WTC11 (cell line): ENCODE measurements at regions not wholly inside any gene's neighbourhood (a gene's known extent, or its start where the extent isn't known, plus 50 kb on each side); places are given as distances from the start of the nearest gene placed in this dataset.

ENCODE experiments used
- ATAC-seq: fragments of 200-7000 bp; cut with Tn5 transposase; 2 replicates; pipeline ENCODE4 v1.10.0; 2021; ENCODE audit warnings: mild to moderate bottlenecking, moderate library complexity
- CTCF ChIA-PET: fragments of 300-600 bp; sonication (Branson Sonifier 250); formaldehyde crosslinking; loops from one replicate; lab custom pipeline; 2021; ENCODE audit warnings: antibody characterized with exemption; lab: Charles Lee
- POLR2A ChIA-PET: fragments of 350-600 bp; sonication (Branson Sonifier 250); formaldehyde crosslinking; loops from one replicate; lab custom pipeline; 2021; ENCODE audit warnings: antibody characterized with exemption; lab: Charles Lee
- DNase-seq: peaks from one replicate; pipeline ENCODE4 v3.0.0; 2021; ENCODE audit warnings: low spot score
- H3K27ac Mint-ChIP-seq: 2 replicates; pipeline ENCODE4 v1.8.0; 2021; ENCODE audit warnings: mixed read lengths
- H3K27me3 Mint-ChIP-seq: 2 replicates; pipeline ENCODE4 v1.8.0; 2021; ENCODE audit warnings: low read depth, mild to moderate bottlenecking, moderate library complexity, mixed read lengths
- H3K36me3 Mint-ChIP-seq: 2 replicates; pipeline ENCODE4 v1.8.0; 2021; ENCODE audit warnings: mixed read lengths
- H3K4me1 Mint-ChIP-seq: 2 replicates; pipeline ENCODE4 v1.8.0; 2022; ENCODE audit warnings: mixed read lengths
- H3K4me3 Mint-ChIP-seq: 2 replicates; pipeline ENCODE4 v1.8.0; 2021; ENCODE audit warnings: mild to moderate bottlenecking, moderate library complexity, mixed read lengths
- H3K9me3 Mint-ChIP-seq: 2 replicates; pipeline ENCODE4 v1.8.0; 2021; ENCODE audit warnings: mixed read lengths
- ATF1 ChIP-seq: sonication (generic); formaldehyde crosslinking; IDR thresholded peaks from 2 replicates; pipeline ENCODE4 v1.8.1; 2023; ENCODE audit warnings: mild to moderate bottlenecking, moderate library complexity, missing genetic modification reagents
- CDX4 ChIP-seq: fragments of 250-450 bp; sonication (Bioruptor Pico); IDR thresholded peaks from 2 replicates; pipeline ENCODE4 v1.9.0; 2021; ENCODE audit warnings: moderate library complexity, mild to moderate bottlenecking, inconsistent platforms, borderline replicate concordance
- FOXJ3 ChIP-seq: sonication (generic); formaldehyde crosslinking; IDR thresholded peaks from 2 replicates; pipeline ENCODE4 v1.9.0; 2021; ENCODE audit warnings: missing genetic modification reagents, mild to moderate bottlenecking, borderline replicate concordance
- FOXP1 ChIP-seq: sonication (generic); formaldehyde crosslinking; IDR thresholded peaks from 2 replicates; pipeline ENCODE4 v1.8.0; 2022; ENCODE audit warnings: missing genetic modification reagents, mild to moderate bottlenecking, moderate library complexity, borderline replicate concordance
- GRHL2 ChIP-seq: fragments of 250-450 bp; sonication (Bioruptor Pico); IDR thresholded peaks from 2 replicates; pipeline ENCODE4 v1.8.0; 2022; ENCODE audit warnings: mild to moderate bottlenecking, moderate library complexity; ENCODE audit not compliant: insufficient replicate concordance, severe bottlenecking
- JAZF1 ChIP-seq: fragments of 250-450 bp; sonication (Bioruptor Pico); IDR thresholded peaks from 2 replicates; pipeline ENCODE4 v1.9.0; 2021; ENCODE audit warnings: moderate library complexity, mild to moderate bottlenecking, inconsistent platforms
- JUN ChIP-seq: sonication (generic); formaldehyde crosslinking; IDR thresholded peaks from 2 replicates; pipeline ENCODE4 v1.8.0; 2023; ENCODE audit warnings: mild to moderate bottlenecking, missing genetic modification reagents
- NFE2L1 ChIP-seq: sonication (generic); formaldehyde crosslinking; IDR thresholded peaks from 2 replicates; pipeline ENCODE4 v1.8.1; 2023; ENCODE audit warnings: missing genetic modification reagents
- TEAD1 ChIP-seq: sonication (generic); formaldehyde crosslinking; IDR thresholded peaks from 2 replicates; pipeline ENCODE4 v1.8.0; 2022; ENCODE audit warnings: mild to moderate bottlenecking, missing genetic modification reagents
- ZMAT4 ChIP-seq: fragments of 250-450 bp; sonication (Bioruptor Pico); IDR thresholded peaks from 2 replicates; pipeline ENCODE4 v1.9.0; 2021; ENCODE audit warnings: mild to moderate bottlenecking
- ZNF232 ChIP-seq: sonication (generic); formaldehyde crosslinking; IDR thresholded peaks from 2 replicates; pipeline ENCODE4 v1.8.0; 2022; ENCODE audit warnings: mild to moderate bottlenecking, missing genetic modification reagents
- ZNF263 ChIP-seq: sonication (generic); formaldehyde crosslinking; IDR thresholded peaks from 2 replicates; pipeline ENCODE4 v1.8.1; 2022; ENCODE audit warnings: low read depth, mild to moderate bottlenecking, moderate library complexity, missing genetic modification reagents
- ZNF671 ChIP-seq: fragments of 250-450 bp; sonication (Bioruptor Pico); IDR thresholded peaks from 2 replicates; pipeline ENCODE4 v1.8.0; 2021; ENCODE audit warnings: mild to moderate bottlenecking
- TF ChIP-seq, protein P1 (sequence below): sonication (generic); formaldehyde crosslinking; IDR thresholded peaks from 2 replicates; pipeline ENCODE4 v1.8.1; 2022; ENCODE audit warnings: low read depth, mild to moderate bottlenecking, moderate library complexity, missing genetic modification reagents, borderline replicate concordance
- TF ChIP-seq, protein P2 (sequence below): fragments of 250-450 bp; sonication (Bioruptor Pico); IDR thresholded peaks from 2 replicates; pipeline ENCODE4 v1.8.0; 2021; ENCODE audit warnings: mild to moderate bottlenecking
- TF ChIP-seq, protein P3 (sequence below): fragments of 250-450 bp; sonication (Bioruptor Pico); IDR thresholded peaks from 2 replicates; pipeline ENCODE4 v2.1.2; 2022; ENCODE audit warnings: mild to moderate bottlenecking, moderate library complexity
- TF ChIP-seq, protein P4 (sequence below): sonication (generic); formaldehyde crosslinking; IDR thresholded peaks from 2 replicates; pipeline ENCODE4 v1.8.0; 2023; ENCODE audit warnings: missing genetic modification reagents, mild to moderate bottlenecking, borderline replicate concordance
- TF ChIP-seq, protein P5 (sequence below): sonication (generic); formaldehyde crosslinking; IDR thresholded peaks from 2 replicates; pipeline ENCODE4 v1.8.0; 2023; ENCODE audit warnings: mild to moderate bottlenecking, missing genetic modification reagents

DNA sequence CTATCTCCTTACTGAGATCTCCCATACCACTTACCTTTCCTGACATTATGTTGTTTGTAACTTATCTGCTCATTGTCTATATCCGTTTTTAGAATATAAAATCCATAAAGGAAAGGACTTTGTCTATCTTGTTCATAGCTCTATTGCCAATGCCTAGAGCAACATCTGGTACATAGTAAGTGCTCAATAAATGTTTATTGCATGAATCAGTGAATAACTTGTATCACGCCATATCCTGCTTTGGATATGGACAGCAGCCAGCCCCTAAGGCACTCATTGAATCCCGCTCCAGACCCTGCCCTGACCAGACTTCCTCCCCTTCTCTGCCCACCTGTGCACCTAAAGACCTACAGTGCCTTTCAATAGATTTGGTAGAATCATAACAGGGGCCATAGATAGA lies 298.1 kb upstream of the PLXNA2 start:
- DNase-seq (no peak), ATAC-seq (no peak)
- Mint-ChIP-seq H3K36me3 (no peaks in the 10 kb centered on the region), H3K4me3 (no peak overlapping the region), H3K27me3 (no peaks in the 10 kb centered on the region), H3K27ac (no peak overlapping the region), H3K9me3 (no peaks in the 10 kb centered on the region), H3K4me1 (peaks cover 13% of the 10 kb centered on the region)
- ChIA-PET POLR2A (no interaction called here), CTCF (no interaction called here)
- TF ChIP-seq FOXJ3 (CRISPR knock-in tag): no peak

GRCh38 chr1:208544053-208544452 lies 299.9 kb upstream of the PLXNA2 start:
- H3K36me3 Mint-ChIP-seq: no peaks in the 10 kb centered on the region
- ATAC-seq: no peak
- H3K9me3 Mint-ChIP-seq: no peaks in the 10 kb centered on the region
- POLR2A ChIA-PET: no interaction called here
- no peak for DNase-seq
- no peaks in the 10 kb centered on the region for H3K27me3 Mint-ChIP-seq
- TF ChIP-seq ZNF232 (CRISPR knock-in tag) (no peak), JUN (CRISPR knock-in tag) (no peak), ATF1 (CRISPR knock-in tag) (no peak), NFE2L1 (no peak)
- CTCF ChIA-PET: no interaction called here
- H3K4me1 Mint-ChIP-seq: peaks cover 14% of the 10 kb centered on the region
- H3K27ac Mint-ChIP-seq: no peak overlapping the region
- H3K4me3 Mint-ChIP-seq: no peak overlapping the region

DNA sequence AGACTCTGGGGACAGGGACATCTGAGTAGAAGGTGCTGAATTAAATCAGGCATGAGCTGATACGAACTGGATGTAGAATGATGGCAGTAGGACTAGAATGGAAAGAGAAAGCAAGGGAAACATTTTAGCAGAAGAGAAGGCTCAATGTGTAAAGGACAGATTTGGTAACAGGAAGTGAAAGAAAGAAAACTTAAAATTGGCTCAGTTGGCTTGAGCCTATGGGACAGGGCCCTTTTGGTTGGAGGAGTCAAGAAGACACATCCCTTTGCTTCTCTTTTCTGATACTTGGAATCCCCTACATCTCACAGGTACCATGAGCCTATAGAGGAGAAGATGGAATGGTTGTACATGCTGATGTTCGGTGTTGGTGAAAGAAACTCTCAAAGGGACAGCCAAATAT lies 300.6 kb upstream of the PLXNA2 start:
- Mint-ChIP-seq H3K36me3 (no peaks in the 10 kb centered on the region), H3K4me1 (peaks cover 14% of the 10 kb centered on the region)
- TF ChIP-seq ZMAT4 (CRISPR knock-in tag) (no peak), GRHL2 (CRISPR knock-in tag) (no peak), CDX4 (no peak), TEAD1 (CRISPR knock-in tag) (no peak), JAZF1 (CRISPR knock-in tag) (no peak), ZNF263 (CRISPR knock-in tag) (no peak), FOXP1 (CRISPR knock-in tag) (no peak), ZNF671 (CRISPR knock-in tag) (no peak)
- TF ChIP-seq, protein P1, sequence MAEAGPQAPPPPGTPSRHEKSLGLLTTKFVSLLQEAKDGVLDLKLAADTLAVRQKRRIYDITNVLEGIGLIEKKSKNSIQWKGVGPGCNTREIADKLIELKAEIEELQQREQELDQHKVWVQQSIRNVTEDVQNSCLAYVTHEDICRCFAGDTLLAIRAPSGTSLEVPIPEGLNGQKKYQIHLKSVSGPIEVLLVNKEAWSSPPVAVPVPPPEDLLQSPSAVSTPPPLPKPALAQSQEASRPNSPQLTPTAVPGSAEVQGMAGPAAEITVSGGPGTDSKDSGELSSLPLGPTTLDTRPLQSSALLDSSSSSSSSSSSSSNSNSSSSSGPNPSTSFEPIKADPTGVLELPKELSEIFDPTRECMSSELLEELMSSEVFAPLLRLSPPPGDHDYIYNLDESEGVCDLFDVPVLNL: no peak
- TF ChIP-seq, protein P2, sequence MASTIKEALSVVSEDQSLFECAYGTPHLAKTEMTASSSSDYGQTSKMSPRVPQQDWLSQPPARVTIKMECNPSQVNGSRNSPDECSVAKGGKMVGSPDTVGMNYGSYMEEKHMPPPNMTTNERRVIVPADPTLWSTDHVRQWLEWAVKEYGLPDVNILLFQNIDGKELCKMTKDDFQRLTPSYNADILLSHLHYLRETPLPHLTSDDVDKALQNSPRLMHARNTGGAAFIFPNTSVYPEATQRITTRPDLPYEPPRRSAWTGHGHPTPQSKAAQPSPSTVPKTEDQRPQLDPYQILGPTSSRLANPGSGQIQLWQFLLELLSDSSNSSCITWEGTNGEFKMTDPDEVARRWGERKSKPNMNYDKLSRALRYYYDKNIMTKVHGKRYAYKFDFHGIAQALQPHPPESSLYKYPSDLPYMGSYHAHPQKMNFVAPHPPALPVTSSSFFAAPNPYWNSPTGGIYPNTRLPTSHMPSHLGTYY (CRISPR knock-in tag): no peak
- TF ChIP-seq, protein P3, sequence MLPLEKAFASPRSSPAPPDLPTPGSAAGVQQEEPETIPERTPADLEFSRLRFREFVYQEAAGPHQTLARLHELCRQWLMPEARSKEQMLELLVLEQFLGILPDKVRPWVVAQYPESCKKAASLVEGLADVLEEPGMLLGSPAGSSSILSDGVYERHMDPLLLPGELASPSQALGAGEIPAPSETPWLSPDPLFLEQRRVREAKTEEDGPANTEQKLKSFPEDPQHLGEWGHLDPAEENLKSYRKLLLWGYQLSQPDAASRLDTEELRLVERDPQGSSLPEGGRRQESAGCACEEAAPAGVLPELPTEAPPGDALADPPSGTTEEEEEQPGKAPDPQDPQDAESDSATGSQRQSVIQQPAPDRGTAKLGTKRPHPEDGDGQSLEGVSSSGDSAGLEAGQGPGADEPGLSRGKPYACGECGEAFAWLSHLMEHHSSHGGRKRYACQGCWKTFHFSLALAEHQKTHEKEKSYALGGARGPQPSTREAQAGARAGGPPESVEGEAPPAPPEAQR: no peak
- TF ChIP-seq, protein P4, sequence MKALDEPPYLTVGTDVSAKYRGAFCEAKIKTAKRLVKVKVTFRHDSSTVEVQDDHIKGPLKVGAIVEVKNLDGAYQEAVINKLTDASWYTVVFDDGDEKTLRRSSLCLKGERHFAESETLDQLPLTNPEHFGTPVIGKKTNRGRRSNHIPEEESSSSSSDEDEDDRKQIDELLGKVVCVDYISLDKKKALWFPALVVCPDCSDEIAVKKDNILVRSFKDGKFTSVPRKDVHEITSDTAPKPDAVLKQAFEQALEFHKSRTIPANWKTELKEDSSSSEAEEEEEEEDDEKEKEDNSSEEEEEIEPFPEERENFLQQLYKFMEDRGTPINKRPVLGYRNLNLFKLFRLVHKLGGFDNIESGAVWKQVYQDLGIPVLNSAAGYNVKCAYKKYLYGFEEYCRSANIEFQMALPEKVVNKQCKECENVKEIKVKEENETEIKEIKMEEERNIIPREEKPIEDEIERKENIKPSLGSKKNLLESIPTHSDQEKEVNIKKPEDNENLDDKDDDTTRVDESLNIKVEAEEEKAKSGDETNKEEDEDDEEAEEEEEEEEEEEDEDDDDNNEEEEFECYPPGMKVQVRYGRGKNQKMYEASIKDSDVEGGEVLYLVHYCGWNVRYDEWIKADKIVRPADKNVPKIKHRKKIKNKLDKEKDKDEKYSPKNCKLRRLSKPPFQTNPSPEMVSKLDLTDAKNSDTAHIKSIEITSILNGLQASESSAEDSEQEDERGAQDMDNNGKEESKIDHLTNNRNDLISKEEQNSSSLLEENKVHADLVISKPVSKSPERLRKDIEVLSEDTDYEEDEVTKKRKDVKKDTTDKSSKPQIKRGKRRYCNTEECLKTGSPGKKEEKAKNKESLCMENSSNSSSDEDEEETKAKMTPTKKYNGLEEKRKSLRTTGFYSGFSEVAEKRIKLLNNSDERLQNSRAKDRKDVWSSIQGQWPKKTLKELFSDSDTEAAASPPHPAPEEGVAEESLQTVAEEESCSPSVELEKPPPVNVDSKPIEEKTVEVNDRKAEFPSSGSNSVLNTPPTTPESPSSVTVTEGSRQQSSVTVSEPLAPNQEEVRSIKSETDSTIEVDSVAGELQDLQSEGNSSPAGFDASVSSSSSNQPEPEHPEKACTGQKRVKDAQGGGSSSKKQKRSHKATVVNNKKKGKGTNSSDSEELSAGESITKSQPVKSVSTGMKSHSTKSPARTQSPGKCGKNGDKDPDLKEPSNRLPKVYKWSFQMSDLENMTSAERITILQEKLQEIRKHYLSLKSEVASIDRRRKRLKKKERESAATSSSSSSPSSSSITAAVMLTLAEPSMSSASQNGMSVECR (CRISPR knock-in tag): no peak
- TF ChIP-seq, protein P5, sequence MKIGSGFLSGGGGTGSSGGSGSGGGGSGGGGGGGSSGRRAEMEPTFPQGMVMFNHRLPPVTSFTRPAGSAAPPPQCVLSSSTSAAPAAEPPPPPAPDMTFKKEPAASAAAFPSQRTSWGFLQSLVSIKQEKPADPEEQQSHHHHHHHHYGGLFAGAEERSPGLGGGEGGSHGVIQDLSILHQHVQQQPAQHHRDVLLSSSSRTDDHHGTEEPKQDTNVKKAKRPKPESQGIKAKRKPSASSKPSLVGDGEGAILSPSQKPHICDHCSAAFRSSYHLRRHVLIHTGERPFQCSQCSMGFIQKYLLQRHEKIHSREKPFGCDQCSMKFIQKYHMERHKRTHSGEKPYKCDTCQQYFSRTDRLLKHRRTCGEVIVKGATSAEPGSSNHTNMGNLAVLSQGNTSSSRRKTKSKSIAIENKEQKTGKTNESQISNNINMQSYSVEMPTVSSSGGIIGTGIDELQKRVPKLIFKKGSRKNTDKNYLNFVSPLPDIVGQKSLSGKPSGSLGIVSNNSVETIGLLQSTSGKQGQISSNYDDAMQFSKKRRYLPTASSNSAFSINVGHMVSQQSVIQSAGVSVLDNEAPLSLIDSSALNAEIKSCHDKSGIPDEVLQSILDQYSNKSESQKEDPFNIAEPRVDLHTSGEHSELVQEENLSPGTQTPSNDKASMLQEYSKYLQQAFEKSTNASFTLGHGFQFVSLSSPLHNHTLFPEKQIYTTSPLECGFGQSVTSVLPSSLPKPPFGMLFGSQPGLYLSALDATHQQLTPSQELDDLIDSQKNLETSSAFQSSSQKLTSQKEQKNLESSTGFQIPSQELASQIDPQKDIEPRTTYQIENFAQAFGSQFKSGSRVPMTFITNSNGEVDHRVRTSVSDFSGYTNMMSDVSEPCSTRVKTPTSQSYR: no peak
- TF ChIP-seq, all 79 proteins: peak for 0
- ChIA-PET POLR2A (no interaction called here), CTCF (no interaction called here)
- ATAC-seq (no peak), DNase-seq (no peak)
- no peak overlapping the region for H3K4me3 Mint-ChIP-seq
- no peaks in the 10 kb centered on the region for H3K27me3 Mint-ChIP-seq
- no peak overlapping the region; the same call in 1 of the 2 replicates for H3K27ac Mint-ChIP-seq
- no peaks in the 10 kb centered on the region for H3K9me3 Mint-ChIP-seq
